Smooth muscle cell (in vitro differentiated cells): ENCODE measurements at regions not wholly inside any gene's neighbourhood (a gene's known extent, or its start where the extent isn't known, plus 50 kb on each side); places are given as distances from the start of the nearest gene placed in this dataset. TPM values are rescaled to one million over a fixed set of nuclear protein-coding genes. Genes with fewer than 3 reads are reported as not detected.

Experiments
- DNase-seq: peaks from one replicate; lab custom pipeline; 2025; ENCODE audit not compliant: unreplicated experiment; lab: John Stamatoyannopoulos, UW
- H2AFZ ChIP-seq: fragments of 200-600 bp; sonication (generic); 2 replicates; pipeline ENCODE4 v1.6.0; 2016; ENCODE audit warnings: antibody characterized with exemption, low read depth, mild to moderate bottlenecking
- H3F3A ChIP-seq: fragments of 200-600 bp; sonication (generic); 2 replicates; pipeline ENCODE4 v1.6.0; 2017; ENCODE audit warnings: antibody characterized with exemption, low read depth
- H3K27ac ChIP-seq: fragments of 200-600 bp; sonication (generic); 2 replicates; pipeline ENCODE4 v1.5.1; 2016; ENCODE audit warnings: low read depth, mild to moderate bottlenecking
- H3K27me3 ChIP-seq: fragments of 200-600 bp; sonication (generic); 2 replicates; pipeline ENCODE4 v1.6.1; 2016; ENCODE audit warnings: low read depth, mild to moderate bottlenecking
- H3K36me3 ChIP-seq: fragments of 200-600 bp; sonication (generic); 2 replicates; pipeline ENCODE4 v1.5.1; 2016; ENCODE audit warnings: low read depth
- H3K4me1 ChIP-seq: fragments of 200-600 bp; sonication (generic); 2 replicates; pipeline ENCODE4 v1.5.1; 2016; ENCODE audit warnings: low read depth
- H3K4me2 ChIP-seq: fragments of 200-600 bp; sonication (generic); 2 replicates; pipeline ENCODE4 v1.6.0; 2016; ENCODE audit warnings: mild to moderate bottlenecking
- H3K4me3 ChIP-seq: fragments of 200-600 bp; sonication (generic); 2 replicates; pipeline ENCODE4 v1.5.1; 2016; ENCODE audit warnings: mild to moderate bottlenecking
- H3K79me2 ChIP-seq: fragments of 200-600 bp; sonication (generic); 2 replicates; pipeline ENCODE4 v1.6.0; 2016; ENCODE audit warnings: low read depth, mild to moderate bottlenecking
- H3K9ac ChIP-seq: fragments of 200-600 bp; sonication (generic); 2 replicates; pipeline ENCODE4 v1.6.0; 2016; ENCODE audit warnings: low read depth
- H3K9me3 ChIP-seq: fragments of 200-600 bp; sonication (generic); replicated peaks from 2 replicates; pipeline ENCODE4 v1.5.1; 2016; ENCODE audit warnings: low read depth
- H4K20me1 ChIP-seq: fragments of 200-600 bp; sonication (generic); 2 replicates; pipeline ENCODE4 v1.6.0; 2016; ENCODE audit warnings: low read depth
- CTCF ChIP-seq: fragments of 200-600 bp; sonication (generic); IDR thresholded peaks from 2 replicates; pipeline ENCODE4 v1.5.1; 2017; ENCODE audit warnings: borderline replicate concordance, mild to moderate bottlenecking, antibody characterized with exemption; ENCODE audit not compliant: insufficient read depth, poor library complexity, severe bottlenecking
- whole genome bisulfite sequencing: methylation state at CpG from one replicate; pipeline ENCODE4 v1.1.7; 2016; ENCODE audit warnings: low lambda C conversion rate; 5-methylcytosine and 5-hydroxymethylcytosine counted together
- microRNA-seq: library from miRNA; unstranded; fragments of <30 nt; microRNA quantifications from one replicate; pipeline ENCODE4, GENCODE V29; 2016; ENCODE audit warnings: borderline number of aligned reads
- small RNA-seq: library from RNA; depleted of rRNA; stranded (forward); fragments of <200 nt; gene quantifications from one replicate; pipeline ENCODE3, GENCODE V24; 2014

- Histone ChIP-seq H4K20me1 (no peaks in the 10 kb centered on the region), H3K36me3 (no peaks in the 10 kb centered on the region), H3K79me2 (no peaks in the 10 kb centered on the region), H3F3A (no peaks in the 10 kb centered on the region), H2AFZ (no peak overlapping the region), H3K27me3 (no peaks in the 10 kb centered on the region), H3K9me3 (no peaks in the 10 kb centered on the region), H3K4me2 (no peak overlapping the region), H3K4me1 (no peaks in the 10 kb centered on the region), H3K27ac (no peak overlapping the region), H3K9ac (no peak overlapping the region), H3K4me3 (no peak overlapping the region)
- no peak for TF ChIP-seq CTCF
- 82% methylated on average over 2 of the region's 2 CpGs for WGBS
- DNase-seq, result no peak
Observed at GRCh38 chr14:106877517-106877916, 1351.1 kb downstream of the TMEM121 start.

- H3K4me1 ChIP-seq, result no peaks in the 10 kb centered on the region
- no peak overlapping the region for H3K27ac ChIP-seq
- H3K4me2 ChIP-seq, result no peak overlapping the region
- DNase-seq, result no peak
- no peak overlapping the region for H3K4me3 ChIP-seq
- no peaks in the 10 kb centered on the region for H3F3A ChIP-seq
- H3K9ac ChIP-seq, result no peak overlapping the region
- no peaks in the 10 kb centered on the region for H3K79me2 ChIP-seq
- no peaks in the 10 kb centered on the region for H3K36me3 ChIP-seq
- no peaks in the 10 kb centered on the region for H3K9me3 ChIP-seq
- TF ChIP-seq CTCF, result no peak
- H4K20me1 ChIP-seq, result no peaks in the 10 kb centered on the region
- 61% methylated on average over 8 of the region's 8 CpGs for WGBS
- H3K27me3 ChIP-seq, result no peaks in the 10 kb centered on the region
- no peak overlapping the region for H2AFZ ChIP-seq
Observed at GRCh38 chr14:106879241-106879640, 1352.9 kb downstream of the TMEM121 start.

- Histone ChIP-seq H4K20me1 (no peaks in the 10 kb centered on the region), H3K4me3 (no peak overlapping the region), H3K9me3 (no peaks in the 10 kb centered on the region), H3K4me2 (no peak overlapping the region), H3K79me2 (no peaks in the 10 kb centered on the region), H3K36me3 (no peaks in the 10 kb centered on the region), H2AFZ (no peak overlapping the region), H3F3A (no peaks in the 10 kb centered on the region), H3K27ac (no peak overlapping the region), H3K27me3 (no peaks in the 10 kb centered on the region), H3K9ac (no peak overlapping the region), H3K4me1 (no peaks in the 10 kb centered on the region)
- 91% methylated on average over 23 of the region's 44 CpGs for WGBS
- no peak for DNase-seq
- TF ChIP-seq CTCF, result peak; percentile 27
Observed at GRCh38 chr14:106883218-106883692, 1356.9 kb downstream of the TMEM121 start.

Small RNA genes in the stretch of these regions (microRNA-seq; reads per million reads assigned to microRNA genes)
- not detected for gene MIR4507
- gene MIR4537, result not detected
- not detected for gene MIR4538
- gene MIR4539, result not detected
- gene MIR5195, result not detected
- not detected for gene MIR8071-1
- not detected for gene MIR8071-2

Small RNA genes in the stretch of these regions (small RNA-seq; reads per million reads assigned to genes)
- gene AC244452.1 (not detected), gene IGHD1-1 (not detected), gene IGHD1-14 (not detected), gene IGHD1-20 (not detected), gene IGHD1-26 (not detected), gene IGHD1-7 (not detected), gene IGHD2-15 (not detected), gene IGHD2-2 (not detected), gene IGHD2-21 (not detected), gene IGHD2-8 (not detected), gene IGHD3-10 (not detected), gene IGHD3-16 (not detected), gene IGHD3-22 (not detected), gene IGHD3-3 (not detected), gene IGHD3-9 (not detected), gene IGHD4-11 (not detected), gene IGHD4-17 (not detected), gene IGHD4-23 (not detected), gene IGHD4-4 (not detected), gene IGHD5-12 (not detected), gene IGHD5-18 (not detected), gene IGHD5-24 (not detected), gene IGHD5-5 (not detected), gene IGHD6-13 (not detected), gene IGHD6-19 (not detected), gene IGHD6-25 (not detected), gene IGHD6-6 (not detected), gene IGHD7-27 (not detected), gene IGHJ1 (not detected), gene IGHJ1P (not detected), gene IGHJ2 (not detected), gene IGHJ2P (not detected), gene IGHJ3 (not detected), gene IGHJ3P (not detected), gene IGHJ4 (not detected), gene IGHJ5 (not detected), gene IGHJ6 (not detected), gene IGHV1-12 (not detected), gene IGHV1-14 (not detected), gene IGHV3-19 (not detected), gene IGHV3-57 (not detected), gene IGHV3-76 (not detected), gene IGHV5-78 (not detected), gene IGHV7-40 (not detected), gene IGHVII-1-1 (not detected), gene IGHVII-15-1 (not detected), gene IGHVII-22-1 (not detected), gene IGHVII-28-1 (not detected), gene IGHVII-33-1 (not detected), gene IGHVII-40-1 (not detected), gene IGHVII-44-2 (not detected), gene IGHVII-46-1 (not detected), gene IGHVII-49-1 (not detected), gene IGHVII-51-2 (not detected), gene IGHVII-53-1 (not detected), gene IGHVII-60-1 (not detected), gene IGHVII-62-1 (not detected), gene IGHVII-67-1 (not detected), gene IGHVII-74-1 (not detected), gene IGHVII-78-1 (not detected), gene IGHVIII-11-1 (not detected), gene IGHVIII-13-1 (not detected), gene IGHVIII-2-1 (not detected), gene IGHVIII-22-2 (not detected), gene IGHVIII-25-1 (not detected), gene IGHVIII-26-1 (not detected), gene IGHVIII-38-1 (not detected), gene IGHVIII-5-1 (not detected), gene IGHVIII-5-2 (not detected), gene IGHVIII-67-2 (not detected), gene IGHVIII-67-3 (not detected), gene IGHVIII-67-4 (not detected), gene IGHVIII-76-1 (not detected), gene IGHVIII-82 (not detected), gene MIR4507 (not detected), gene MIR4537 (not detected), gene MIR4538 (not detected), gene MIR4539 (not detected), gene MIR5195 (not detected), gene MIR8071-1 (not detected), gene MIR8071-2 (not detected), gene RNA5SP389 (not detected)
